BJ (cell line): ENCODE measurements at regions not wholly inside any gene's neighbourhood (a gene's known extent, or its start where the extent isn't known, plus 50 kb on each side); places are given as distances from the start of the nearest gene placed in this dataset.
"Not testable (repeated sequence)": the region's sequence is repeated elsewhere in the genome, so short reads cannot be mapped to it uniquely, and the experiment has no call there.

Experiments used
- CTCF ChIA-PET: fragments of 350-600 bp; formaldehyde crosslinking; extraction: SDS; loops from one replicate; lab custom pipeline; 2021; ENCODE audit warnings: antibody characterized with exemption, inconsistent platforms; lab: Yijun Ruan, JAX
- POLR2A ChIA-PET: fragments of 300-600 bp; sonication (Branson Sonifier 250); formaldehyde crosslinking; extraction: SDS; loops from one replicate; lab custom pipeline; 2021; ENCODE audit warnings: antibody characterized with exemption; lab: Charles Lee
- DNase-seq: peaks from one replicate; pipeline ENCODE4 v3.0.0-alpha.2; 2011; ENCODE audit warnings: low read depth
- H3K27me3 ChIP-seq: 2 replicates; pipeline ENCODE4 v1.6.0; 2011; ENCODE audit warnings: low read length; ENCODE audit not compliant: control insufficient read depth, insufficient read depth
- H3K36me3 ChIP-seq: 2 replicates; pipeline ENCODE4 v1.5.1; 2011; ENCODE audit warnings: low read length; ENCODE audit not compliant: control insufficient read depth, insufficient read depth
- H3K4me3 ChIP-seq: 2 replicates; pipeline ENCODE4 v1.5.1; 2011; ENCODE audit warnings: low read depth, mild to moderate bottlenecking, control low read depth, low read length
- TF ChIP-seq, protein P1 (sequence below): IDR thresholded peaks from 2 replicates; pipeline ENCODE4 v1.5.1; 2011; ENCODE audit warnings: low read depth, mild to moderate bottlenecking, control low read depth, inconsistent platforms, low read length, moderate library complexity; ENCODE audit not compliant: insufficient read depth

DNA sequence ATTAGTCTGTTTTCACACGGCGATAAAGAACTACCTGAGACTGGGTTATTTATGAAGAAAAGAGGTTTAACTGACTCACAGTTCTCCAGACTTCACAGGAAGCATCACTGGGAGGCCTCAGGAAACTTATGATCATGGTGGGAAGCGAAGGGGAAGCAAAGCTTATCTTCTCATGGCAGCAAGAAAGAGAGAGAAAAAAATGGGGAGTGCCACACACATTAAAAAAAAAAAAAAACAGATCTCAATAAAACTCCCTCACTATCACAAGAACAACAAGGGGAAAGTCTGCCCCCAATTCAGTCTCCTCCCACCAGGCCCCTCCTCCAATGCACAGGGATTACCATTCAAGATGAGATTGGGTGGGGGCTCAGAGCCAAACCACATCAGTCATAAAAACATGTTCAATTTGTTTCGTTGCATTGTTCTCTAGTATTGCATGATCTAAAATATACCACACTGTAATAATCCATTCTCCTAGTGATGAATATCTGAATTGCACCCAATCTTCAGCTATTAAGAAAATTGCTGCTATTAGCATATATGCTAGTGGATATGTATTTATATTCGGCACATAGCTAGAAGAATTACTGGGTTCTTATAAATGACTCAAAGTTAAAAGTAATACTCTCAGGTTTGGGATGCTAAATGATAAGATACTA is 328.9 kb upstream of the KCND2 start:
- no peak overlapping the region for H3K4me3 ChIP-seq
- no peak for DNase-seq
- TF ChIP-seq, protein P1, sequence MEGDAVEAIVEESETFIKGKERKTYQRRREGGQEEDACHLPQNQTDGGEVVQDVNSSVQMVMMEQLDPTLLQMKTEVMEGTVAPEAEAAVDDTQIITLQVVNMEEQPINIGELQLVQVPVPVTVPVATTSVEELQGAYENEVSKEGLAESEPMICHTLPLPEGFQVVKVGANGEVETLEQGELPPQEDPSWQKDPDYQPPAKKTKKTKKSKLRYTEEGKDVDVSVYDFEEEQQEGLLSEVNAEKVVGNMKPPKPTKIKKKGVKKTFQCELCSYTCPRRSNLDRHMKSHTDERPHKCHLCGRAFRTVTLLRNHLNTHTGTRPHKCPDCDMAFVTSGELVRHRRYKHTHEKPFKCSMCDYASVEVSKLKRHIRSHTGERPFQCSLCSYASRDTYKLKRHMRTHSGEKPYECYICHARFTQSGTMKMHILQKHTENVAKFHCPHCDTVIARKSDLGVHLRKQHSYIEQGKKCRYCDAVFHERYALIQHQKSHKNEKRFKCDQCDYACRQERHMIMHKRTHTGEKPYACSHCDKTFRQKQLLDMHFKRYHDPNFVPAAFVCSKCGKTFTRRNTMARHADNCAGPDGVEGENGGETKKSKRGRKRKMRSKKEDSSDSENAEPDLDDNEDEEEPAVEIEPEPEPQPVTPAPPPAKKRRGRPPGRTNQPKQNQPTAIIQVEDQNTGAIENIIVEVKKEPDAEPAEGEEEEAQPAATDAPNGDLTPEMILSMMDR: no peak
- CTCF ChIA-PET: no interaction called here
- H3K36me3 ChIP-seq: no peaks in the 10 kb centered on the region
- POLR2A ChIA-PET: no interaction called here
- H3K27me3 ChIP-seq: no peaks in the 10 kb centered on the region

DNA sequence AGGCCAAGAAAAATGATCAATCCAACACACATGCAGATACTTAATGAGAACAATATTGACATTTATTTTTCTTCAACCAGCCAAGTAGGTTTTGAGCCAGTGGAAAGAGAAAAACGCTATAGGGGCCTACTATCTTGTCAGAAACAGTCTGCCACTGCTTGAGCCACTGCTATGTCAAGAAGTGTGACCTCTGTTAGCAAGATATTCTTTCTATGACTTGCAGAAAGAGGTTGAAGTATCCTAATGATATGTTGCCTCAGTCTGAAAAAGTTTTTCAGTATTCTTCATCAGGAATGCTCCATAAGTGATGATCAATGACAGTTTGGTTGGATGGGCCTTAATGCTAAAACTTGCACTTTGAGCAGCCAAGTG is 328.4 kb upstream of the KCND2 start:
- CTCF ChIA-PET: no interaction called here
- no peak for DNase-seq
- TF ChIP-seq, protein P1: no peak
- H3K27me3 ChIP-seq: no peaks in the 10 kb centered on the region
- H3K4me3 ChIP-seq: no peak overlapping the region
- POLR2A ChIA-PET: no interaction called here
- no peaks in the 10 kb centered on the region for H3K36me3 ChIP-seq

DNA sequence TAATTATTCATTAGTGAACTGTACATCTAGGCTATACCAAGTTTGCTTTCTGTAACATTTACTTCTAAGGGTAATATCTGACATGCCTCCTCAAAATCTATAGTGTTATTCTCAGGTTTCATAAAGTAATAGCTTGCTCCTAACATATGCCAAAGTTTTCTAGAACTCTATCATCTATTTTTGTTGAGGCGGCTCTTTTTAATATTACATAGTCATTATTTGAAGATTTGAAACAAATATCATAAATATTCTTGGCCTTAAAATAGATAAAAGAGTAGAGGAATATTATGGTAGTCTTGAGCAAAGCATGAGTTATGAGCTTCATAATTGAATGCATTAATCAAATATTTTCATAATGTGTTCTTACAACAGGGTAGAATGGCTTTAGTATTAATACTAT is 327.2 kb upstream of the KCND2 start:
- Histone ChIP-seq H3K4me3 (no peak overlapping the region), H3K36me3 (no peaks in the 10 kb centered on the region), H3K27me3 (no peaks in the 10 kb centered on the region)
- TF ChIP-seq, protein P1: no peak
- no peak for DNase-seq
- ChIA-PET POLR2A (no interaction called here), CTCF (no interaction called here)

DNA sequence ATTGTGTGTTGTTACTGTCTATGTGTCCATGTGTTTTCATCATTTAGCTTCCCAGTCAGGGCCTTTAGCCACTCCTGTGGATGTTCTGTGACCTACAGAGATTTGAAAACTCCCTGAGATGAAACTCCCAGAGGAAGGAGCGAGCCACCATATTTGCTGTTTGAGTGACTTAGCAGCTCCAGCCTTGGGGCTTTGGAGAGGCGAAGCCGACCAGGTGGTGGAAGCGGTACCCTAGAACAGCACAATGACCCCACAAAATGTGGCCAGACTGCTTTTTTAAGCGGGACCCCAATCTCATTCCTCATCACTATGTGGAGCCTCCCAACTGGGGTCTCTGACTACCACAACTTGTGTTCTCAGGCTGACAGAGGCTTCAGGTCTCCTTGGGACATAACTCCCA is 323.9 kb upstream of the KCND2 start:
- DNase-seq: no peak
- Histone ChIP-seq H3K27me3 (no peaks in the 10 kb centered on the region), H3K36me3 (no peaks in the 10 kb centered on the region), H3K4me3 (no peak overlapping the region)
- TF ChIP-seq, protein P1: no peak
- CTCF ChIA-PET: no interaction called here
- POLR2A ChIA-PET: no interaction called here

DNA sequence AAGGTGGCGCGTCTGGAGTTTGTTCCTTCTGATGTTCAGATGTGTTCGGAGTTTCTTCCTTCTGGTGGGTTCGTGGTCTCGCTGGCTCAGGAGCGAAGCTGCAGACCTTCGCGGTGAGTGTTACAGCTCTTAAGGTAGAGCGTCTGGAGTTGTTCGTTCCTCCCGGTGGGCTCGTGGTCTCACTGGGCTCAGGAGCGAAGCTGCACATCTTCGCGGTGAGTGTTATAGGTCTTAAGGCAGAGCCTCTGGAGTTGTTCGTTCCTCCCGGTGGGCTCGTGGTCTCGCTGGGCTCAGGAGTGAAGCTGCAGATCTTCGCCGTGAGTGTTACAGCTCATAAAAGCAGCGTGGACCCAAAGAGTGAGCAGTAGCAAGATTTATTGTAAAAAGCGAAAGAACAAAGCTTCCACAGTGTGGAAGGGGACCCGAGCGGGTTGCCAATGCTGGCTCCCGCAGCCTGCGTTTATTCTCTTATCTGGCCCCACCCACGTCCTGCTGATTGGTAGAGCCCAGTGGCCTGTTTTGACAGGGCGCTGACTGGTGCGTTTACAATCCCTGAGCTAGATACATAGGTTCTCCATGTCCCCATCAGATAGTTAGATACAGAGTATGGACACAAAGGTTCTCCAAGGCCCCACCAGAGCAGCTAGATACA is 322.5 kb upstream of the KCND2 start:
- CTCF ChIA-PET, H3K4me3 ChIP-seq, H3K27me3 ChIP-seq, H3K36me3 ChIP-seq, DNase-seq, POLR2A ChIA-PET: not testable (repeated sequence)

DNA sequence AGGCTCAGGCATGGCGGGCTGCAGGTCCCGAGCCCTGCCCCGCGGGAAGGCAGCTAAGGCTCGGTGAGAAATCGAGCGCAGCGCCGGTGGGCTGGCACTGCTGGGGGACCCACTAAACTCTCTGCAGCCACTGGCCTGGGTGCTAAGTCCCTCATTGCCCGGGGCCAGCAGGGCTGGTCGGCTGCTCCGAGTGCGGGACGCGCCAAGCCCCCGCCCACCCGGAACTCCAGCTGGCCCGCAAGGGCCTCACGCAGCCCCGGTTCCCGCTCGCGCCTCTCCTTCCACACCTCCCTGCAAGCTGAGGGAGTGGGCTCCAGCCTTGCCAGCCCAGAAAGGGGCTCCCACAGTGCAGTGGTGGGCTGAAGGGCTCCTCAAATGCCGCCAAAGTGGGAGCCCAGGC is 321.4 kb upstream of the KCND2 start:
- CTCF ChIA-PET, DNase-seq, H3K4me3 ChIP-seq, H3K36me3 ChIP-seq, POLR2A ChIA-PET, H3K27me3 ChIP-seq: not testable (repeated sequence)
